ENCODE measurements at regions not wholly inside any gene's neighbourhood (a gene's known extent, or its start where the extent isn't known, plus 50 kb on each side); places are given as distances from the start of the nearest gene placed in this dataset.
"Not testable (repeated sequence)": the region's sequence is repeated elsewhere in the genome, so short reads cannot be mapped to it uniquely, and the experiment has no call there.

- H3K4me1 Mint-ChIP-seq: no peaks in the 10 kb centered on the region
- no peak overlapping the region for H3K27ac Mint-ChIP-seq
- no peaks in the 10 kb centered on the region for H3K27me3 Mint-ChIP-seq
- no peak overlapping the region for H3K4me3 Mint-ChIP-seq
- no peaks in the 10 kb centered on the region for H3K36me3 Mint-ChIP-seq
- peaks cover 3 to 9% (median 3%) of the 10 kb centered on the region in 3 donors for H3K9me3 Mint-ChIP-seq
These were observed 810.5 kb downstream of the DNAH5 start for GRCh38 chr5:13133951-13134350.

- no peaks in the 10 kb centered on the region for H3K36me3 Mint-ChIP-seq
- peaks cover 2 to 4% (median 4%) of the 10 kb centered on the region in 3 donors for H3K9me3 Mint-ChIP-seq
- H3K4me3 Mint-ChIP-seq: no peak overlapping the region
- H3K4me1 Mint-ChIP-seq: no peaks in the 10 kb centered on the region
- H3K27ac Mint-ChIP-seq: no peak overlapping the region
- H3K27me3 Mint-ChIP-seq: no peaks in the 10 kb centered on the region
These were observed 829.0 kb downstream of the DNAH5 start for GRCh38 chr5:13115476-13115875.

GRCh38 chr5:13108265-13108664, 836.2 kb downstream of the DNAH5 start:
- Mint-ChIP-seq H3K4me3 (no peak overlapping the region), H3K9me3 (peaks cover 0 to 5% (median 2%) of the 10 kb centered on the region in 3 donors), H3K36me3 (no peaks in the 10 kb centered on the region), H3K27ac (no peak overlapping the region), H3K4me1 (no peaks in the 10 kb centered on the region), H3K27me3 (no peaks in the 10 kb centered on the region)

- Mint-ChIP-seq H3K4me3 (no peak overlapping the region), H3K9me3 (peaks cover 0 to 5% (median 0%) of the 10 kb centered on the region in 3 donors), H3K27ac (no peak overlapping the region), H3K27me3 (no peaks in the 10 kb centered on the region), H3K4me1 (no peaks in the 10 kb centered on the region), H3K36me3 (no peaks in the 10 kb centered on the region)
These were observed 837.0 kb downstream of the DNAH5 start for GRCh38 chr5:13107537-13107936.

- H3K9me3 Mint-ChIP-seq: peaks cover 0 to 5% (median 1%) of the 10 kb centered on the region in 3 donors
- H3K4me1 Mint-ChIP-seq: no peaks in the 10 kb centered on the region
- no peak overlapping the region for H3K4me3 Mint-ChIP-seq
- no peak overlapping the region for H3K27ac Mint-ChIP-seq
- no peaks in the 10 kb centered on the region for H3K27me3 Mint-ChIP-seq
- no peaks in the 10 kb centered on the region for H3K36me3 Mint-ChIP-seq
These were observed 863.4 kb downstream of the DNAH5 start for GRCh38 chr5:13081116-13081515.

GRCh38 chr5:13072936-13073335, 871.6 kb downstream of the DNAH5 start:
- not testable (repeated sequence) for H3K4me1 Mint-ChIP-seq, H3K36me3 Mint-ChIP-seq, H3K27me3 Mint-ChIP-seq, H3K27ac Mint-ChIP-seq, H3K4me3 Mint-ChIP-seq
- peaks cover 6 to 20% (median 11%) of the 10 kb centered on the region in 3 donors for H3K9me3 Mint-ChIP-seq

- no peaks in the 10 kb centered on the region for H3K4me1 Mint-ChIP-seq
- H3K27me3 Mint-ChIP-seq: no peaks in the 10 kb centered on the region
- H3K27ac Mint-ChIP-seq: no peak overlapping the region
- H3K9me3 Mint-ChIP-seq: peaks cover 1 to 9% (median 8%) of the 10 kb centered on the region in 3 donors
- no peaks in the 10 kb centered on the region for H3K36me3 Mint-ChIP-seq
- H3K4me3 Mint-ChIP-seq: no peak overlapping the region
These were observed 881.4 kb downstream of the DNAH5 start for GRCh38 chr5:13063088-13063487.

- Mint-ChIP-seq H3K27ac (no peak overlapping the region), H3K27me3 (no peaks in the 10 kb centered on the region), H3K4me1 (peaks cover 0 to 1% (median 0%) of the 10 kb centered on the region in 3 donors), H3K4me3 (no peak overlapping the region), H3K36me3 (no peaks in the 10 kb centered on the region), H3K9me3 (peaks cover 3 to 23% (median 4%) of the 10 kb centered on the region in 3 donors)
These were observed 898.5 kb downstream of the DNAH5 start for GRCh38 chr5:13045897-13046551.

- Mint-ChIP-seq H3K4me3 (no peak overlapping the region), H3K36me3 (no peaks in the 10 kb centered on the region), H3K27ac (no peak overlapping the region), H3K27me3 (no peaks in the 10 kb centered on the region), H3K4me1 (no peaks in the 10 kb centered on the region), H3K9me3 (peaks cover 0 to 3% (median 2%) of the 10 kb centered on the region in 3 donors)
These were observed 910.4 kb downstream of the DNAH5 start for GRCh38 chr5:13034061-13034460.

- Mint-ChIP-seq H3K27me3 (no peaks in the 10 kb centered on the region), H3K4me3 (no peak overlapping the region), H3K27ac (no peak overlapping the region)
These were observed 915.3 kb downstream of the DNAH5 start for GRCh38 chr5:13029211-13029610.

GRCh38 chr5:13027874-13028273, 916.6 kb downstream of the DNAH5 start:
- Mint-ChIP-seq H3K9me3 (peaks cover 0 to 13% (median 0%) of the 10 kb centered on the region in 3 donors), H3K36me3 (no peaks in the 10 kb centered on the region), H3K27ac (no peak overlapping the region), H3K4me1 (no peaks in the 10 kb centered on the region), H3K27me3 (no peaks in the 10 kb centered on the region), H3K4me3 (no peak overlapping the region)

More at GRCh38 chr5:13029211-13029610, 915.3 kb downstream of the DNAH5 start:
- Mint-ChIP-seq H3K4me1 (no peaks in the 10 kb centered on the region), H3K9me3 (peaks cover 0 to 13% (median 0%) of the 10 kb centered on the region in 3 donors), H3K36me3 (no peaks in the 10 kb centered on the region)

- H3K4me1 Mint-ChIP-seq: no peaks in the 10 kb centered on the region
- no peak overlapping the region for H3K4me3 Mint-ChIP-seq
- H3K36me3 Mint-ChIP-seq: no peaks in the 10 kb centered on the region
- H3K27ac Mint-ChIP-seq: no peak overlapping the region
- peaks cover 0 to 2% (median 0%) of the 10 kb centered on the region in 3 donors for H3K9me3 Mint-ChIP-seq
- H3K27me3 Mint-ChIP-seq: no peaks in the 10 kb centered on the region
These were observed 924.8 kb downstream of the DNAH5 start for GRCh38 chr5:13019729-13020128.

- no peaks in the 10 kb centered on the region for H3K9me3 Mint-ChIP-seq
- no peaks in the 10 kb centered on the region for H3K4me1 Mint-ChIP-seq
- H3K27ac Mint-ChIP-seq: no peak overlapping the region
These were observed 941.0 kb downstream of the DNAH5 start for GRCh38 chr5:13003457-13003856.

GRCh38 chr5:12999667-13000066, 944.8 kb downstream of the DNAH5 start:
- Mint-ChIP-seq H3K9me3 (peaks cover 0 to 4% (median 2%) of the 10 kb centered on the region in 3 donors), H3K4me3 (no peak overlapping the region), H3K27ac (no peak overlapping the region), H3K4me1 (no peaks in the 10 kb centered on the region), H3K36me3 (peaks cover 1% of the 10 kb centered on the region), H3K27me3 (no peaks in the 10 kb centered on the region)

More at GRCh38 chr5:13003457-13003856, 941.0 kb downstream of the DNAH5 start:
- Mint-ChIP-seq H3K4me3 (no peak overlapping the region), H3K36me3 (peaks cover 1% of the 10 kb centered on the region), H3K27me3 (no peaks in the 10 kb centered on the region)

GRCh38 chr5:12985142-12985541, 959.3 kb downstream of the DNAH5 start:
- Mint-ChIP-seq H3K9me3 (peaks cover 0 to 8% (median 6%) of the 10 kb centered on the region in 3 donors), H3K27ac (no peak overlapping the region), H3K4me1 (no peaks in the 10 kb centered on the region)

GRCh38 chr5:12974856-12975255, 969.6 kb downstream of the DNAH5 start:
- H3K27me3 Mint-ChIP-seq: no peaks in the 10 kb centered on the region
- H3K4me3 Mint-ChIP-seq: no peak overlapping the region
- H3K9me3 Mint-ChIP-seq: peaks cover 1 to 3% (median 2%) of the 10 kb centered on the region in 3 donors
- no peaks in the 10 kb centered on the region for H3K36me3 Mint-ChIP-seq
- H3K4me1 Mint-ChIP-seq: no peaks in the 10 kb centered on the region
- H3K27ac Mint-ChIP-seq: no peak overlapping the region

More at GRCh38 chr5:12985142-12985541, 959.3 kb downstream of the DNAH5 start:
- Mint-ChIP-seq H3K27me3 (no peaks in the 10 kb centered on the region), H3K4me3 (no peak overlapping the region), H3K36me3 (no peaks in the 10 kb centered on the region)

All from IgD-negative memory B cell (primary cell).